ENCODE measurements at regions not wholly inside any gene's neighbourhood (a gene's known extent, or its start where the extent isn't known, plus 50 kb on each side); places are given as distances from the start of the nearest gene placed in this dataset.

- H3K9me3 ChIP-seq (ENCODE audit: insufficient read depth, low read depth, low read length): no peaks in the 10 kb centered on the region
- no peak for TF ChIP-seq EZH2phosphoT487 (IDR thresholded peaks at IDR 0.05; ENCODE audit: borderline replicate concordance)
- TF ChIP-seq, protein P1, sequence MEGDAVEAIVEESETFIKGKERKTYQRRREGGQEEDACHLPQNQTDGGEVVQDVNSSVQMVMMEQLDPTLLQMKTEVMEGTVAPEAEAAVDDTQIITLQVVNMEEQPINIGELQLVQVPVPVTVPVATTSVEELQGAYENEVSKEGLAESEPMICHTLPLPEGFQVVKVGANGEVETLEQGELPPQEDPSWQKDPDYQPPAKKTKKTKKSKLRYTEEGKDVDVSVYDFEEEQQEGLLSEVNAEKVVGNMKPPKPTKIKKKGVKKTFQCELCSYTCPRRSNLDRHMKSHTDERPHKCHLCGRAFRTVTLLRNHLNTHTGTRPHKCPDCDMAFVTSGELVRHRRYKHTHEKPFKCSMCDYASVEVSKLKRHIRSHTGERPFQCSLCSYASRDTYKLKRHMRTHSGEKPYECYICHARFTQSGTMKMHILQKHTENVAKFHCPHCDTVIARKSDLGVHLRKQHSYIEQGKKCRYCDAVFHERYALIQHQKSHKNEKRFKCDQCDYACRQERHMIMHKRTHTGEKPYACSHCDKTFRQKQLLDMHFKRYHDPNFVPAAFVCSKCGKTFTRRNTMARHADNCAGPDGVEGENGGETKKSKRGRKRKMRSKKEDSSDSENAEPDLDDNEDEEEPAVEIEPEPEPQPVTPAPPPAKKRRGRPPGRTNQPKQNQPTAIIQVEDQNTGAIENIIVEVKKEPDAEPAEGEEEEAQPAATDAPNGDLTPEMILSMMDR (conservative IDR thresholded peaks at IDR 0.05; ENCODE audit: low read length): no peak
These were observed 333.3 kb downstream of the MRPL39 start for GRCh38 chr21:25273959-25274358.

DNA sequence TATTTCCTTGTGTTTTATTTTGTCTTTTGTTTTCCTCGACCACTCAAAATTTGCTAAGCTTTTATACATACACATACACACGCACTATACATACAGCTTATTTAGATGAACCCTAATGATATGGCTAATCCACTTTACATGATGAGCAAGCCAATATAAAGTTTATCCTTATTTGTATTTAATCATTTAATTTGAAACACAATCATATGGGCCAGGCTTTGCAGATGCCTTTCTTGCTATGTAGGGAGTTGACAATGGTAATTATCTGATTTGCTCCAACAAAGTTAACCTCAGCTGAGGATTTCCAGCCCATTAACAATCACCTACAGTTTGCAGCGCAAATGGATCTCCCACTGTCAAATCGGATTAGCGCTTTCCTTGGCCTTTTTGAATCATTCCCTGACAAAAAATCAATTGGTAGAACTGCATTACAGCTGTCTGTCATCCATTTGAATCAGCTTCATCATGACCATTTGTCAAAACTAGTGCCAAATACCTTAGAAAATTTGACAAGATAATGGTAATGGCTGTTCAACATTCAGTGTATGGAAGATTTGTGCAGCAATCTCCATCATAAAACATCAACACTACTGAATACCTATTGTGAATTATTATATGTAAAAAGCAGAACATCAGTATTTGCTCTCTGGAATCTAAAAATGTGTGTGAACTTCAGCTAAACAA is 352.6 kb downstream of the MRPL39 start:
- Histone ChIP-seq H4K20me1 (ENCODE audit: insufficient read depth, low read length, poor library complexity, severe bottlenecking) (no peaks in the 10 kb centered on the region), H3K4me3 (ENCODE audit: low read length, poor library complexity, severe bottlenecking) (no peak overlapping the region), H3K36me3 (ENCODE audit: insufficient read depth, low read length) (no peaks in the 10 kb centered on the region), H3K4me1 (ENCODE audit: insufficient read depth, low read length, poor library complexity, severe bottlenecking) (no peaks in the 10 kb centered on the region), H3K27me3 (ENCODE audit: insufficient read depth, low read length, poor library complexity, severe bottlenecking) (no peaks in the 10 kb centered on the region), H2AFZ (ENCODE audit: low read length) (no peak overlapping the region), H3K9me2 (replicated peaks; ENCODE audit: low read depth, low read length) (no peaks in the 10 kb centered on the region), H3K9ac (ENCODE audit: low read depth, low read length, poor library complexity, severe bottlenecking) (no peak overlapping the region), H3K79me2 (ENCODE audit: insufficient read depth, low read length) (no peaks in the 10 kb centered on the region), H3K9me3 (ENCODE audit: insufficient read depth, low read depth, low read length) (no peaks in the 10 kb centered on the region), H3F3A (ENCODE audit: low read depth) (no peaks in the 10 kb centered on the region), H3K4me2 (ENCODE audit: low read depth, low read length, poor library complexity, severe bottlenecking) (no peak overlapping the region)
- no peak for TF ChIP-seq EZH2phosphoT487 (IDR thresholded peaks at IDR 0.05; ENCODE audit: borderline replicate concordance)
- TF ChIP-seq, protein P1 (conservative IDR thresholded peaks at IDR 0.05; ENCODE audit: low read length): no peak

More at GRCh38 chr21:25273959-25274358, 333.3 kb downstream of the MRPL39 start:
- Histone ChIP-seq H3K27me3 (ENCODE audit: insufficient read depth, low read length, poor library complexity, severe bottlenecking) (no peaks in the 10 kb centered on the region), H3K9ac (ENCODE audit: low read depth, low read length, poor library complexity, severe bottlenecking) (no peak overlapping the region), H4K20me1 (ENCODE audit: insufficient read depth, low read length, poor library complexity, severe bottlenecking) (no peaks in the 10 kb centered on the region), H3K4me3 (ENCODE audit: low read length, poor library complexity, severe bottlenecking) (no peak overlapping the region), H3K9me2 (replicated peaks; ENCODE audit: low read depth, low read length) (no peaks in the 10 kb centered on the region), H2AFZ (ENCODE audit: low read length) (no peak overlapping the region), H3K36me3 (ENCODE audit: insufficient read depth, low read length) (no peaks in the 10 kb centered on the region), H3F3A (ENCODE audit: low read depth) (no peaks in the 10 kb centered on the region), H3K4me1 (ENCODE audit: insufficient read depth, low read length, poor library complexity, severe bottlenecking) (no peaks in the 10 kb centered on the region), H3K79me2 (ENCODE audit: insufficient read depth, low read length) (no peaks in the 10 kb centered on the region), H3K4me2 (ENCODE audit: low read depth, low read length, poor library complexity, severe bottlenecking) (no peak overlapping the region)

DNA sequence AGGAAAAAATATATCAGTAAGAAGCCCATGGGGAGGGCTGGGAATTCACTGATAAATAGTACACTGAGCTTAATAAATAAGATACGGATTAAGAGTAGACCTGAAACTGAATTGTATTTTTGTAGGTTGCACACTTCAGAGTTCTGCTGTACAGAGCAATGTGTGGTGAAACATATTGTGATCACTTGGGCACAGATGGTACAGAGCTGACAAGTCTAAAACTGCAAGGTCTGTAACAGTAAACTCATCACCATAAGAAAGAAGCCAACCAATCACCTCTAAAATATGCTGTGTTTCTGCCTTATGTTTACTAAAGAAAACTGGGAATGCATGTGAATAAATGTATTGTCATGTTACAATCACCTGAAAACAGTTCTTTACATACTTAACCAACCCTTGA is 360.7 kb downstream of the MRPL39 start:
- H3K79me2 ChIP-seq (ENCODE audit: insufficient read depth, low read length): no peaks in the 10 kb centered on the region
- H3K9me3 ChIP-seq (ENCODE audit: insufficient read depth, low read depth, low read length): no peaks in the 10 kb centered on the region
- no peaks in the 10 kb centered on the region for H3F3A ChIP-seq (ENCODE audit: low read depth)
- TF ChIP-seq EZH2phosphoT487 (IDR thresholded peaks at IDR 0.05; ENCODE audit: borderline replicate concordance): no peak
- TF ChIP-seq, protein P1 (conservative IDR thresholded peaks at IDR 0.05; ENCODE audit: low read length): no peak
- H3K9me2 ChIP-seq (replicated peaks; ENCODE audit: low read depth, low read length): no peaks in the 10 kb centered on the region; the same call in 1 of the 2 replicates
- no peak overlapping the region for H3K9ac ChIP-seq (ENCODE audit: low read depth, low read length, poor library complexity, severe bottlenecking)
- no peaks in the 10 kb centered on the region for H3K27me3 ChIP-seq (ENCODE audit: insufficient read depth, low read length, poor library complexity, severe bottlenecking)
- H3K36me3 ChIP-seq (ENCODE audit: insufficient read depth, low read length): no peaks in the 10 kb centered on the region
- H4K20me1 ChIP-seq (ENCODE audit: insufficient read depth, low read length, poor library complexity, severe bottlenecking): no peaks in the 10 kb centered on the region
- H2AFZ ChIP-seq (ENCODE audit: low read length): no peak overlapping the region
- no peak overlapping the region for H3K4me3 ChIP-seq (ENCODE audit: low read length, poor library complexity, severe bottlenecking)
- H3K4me2 ChIP-seq (ENCODE audit: low read depth, low read length, poor library complexity, severe bottlenecking): no peak overlapping the region
- no peaks in the 10 kb centered on the region for H3K4me1 ChIP-seq (ENCODE audit: insufficient read depth, low read length, poor library complexity, severe bottlenecking)

Measured in Loucy (cell line).